ENCODE measurements at regions not wholly inside any gene's neighbourhood (a gene's known extent, or its start where the extent isn't known, plus 50 kb on each side); places are given as distances from the start of the nearest gene placed in this dataset.

- no peak for TF ChIP-seq CTCF (conservative IDR thresholded peaks at IDR 0.05)
- H3K27ac ChIP-seq: no peak overlapping the region
These were observed 197.8 kb downstream of the AUH start for GRCh38 chr9:91163773-91164471.
